Muscle of arm (tissue), 1 donor: ENCODE measurements at regions not wholly inside any gene's neighbourhood (a gene's known extent, or its start where the extent isn't known, plus 50 kb on each side); places are given as distances from the start of the nearest gene placed in this dataset.

Experiments
- DNase-seq: peaks from one replicate; pipeline ENCODE4 v3.0.0-alpha.2; 2013

DNA sequence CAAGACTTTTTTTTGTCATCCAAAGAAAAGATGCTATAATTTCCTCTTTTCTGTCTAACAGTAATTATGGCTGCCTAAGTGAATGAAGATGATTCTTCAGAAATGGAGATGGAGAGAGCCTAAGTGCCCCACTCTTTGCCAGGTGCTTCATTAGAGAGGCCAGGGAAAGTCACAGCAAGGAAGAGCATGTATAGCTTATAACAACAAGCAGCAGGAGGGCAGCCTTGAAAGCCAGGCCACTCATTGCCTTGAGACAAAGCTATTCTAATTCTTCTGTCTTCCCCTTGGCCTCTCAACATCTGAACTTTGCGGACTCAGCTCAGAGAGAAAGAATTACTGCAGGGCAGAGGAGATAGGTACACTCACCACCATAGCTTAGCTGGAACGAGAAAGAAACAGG is 112.0 kb upstream of the ZNF366 start:
- no peak for DNase-seq

GRCh38 chr5:72618708-72619107 is 111.5 kb upstream of the ZNF366 start:
- DNase-seq = no peak

- no peak for DNase-seq
Measured at GRCh38 chr5:72615061-72615460, 107.9 kb upstream of the ZNF366 start.

GRCh38 chr5:72613515-72613914 is 106.3 kb upstream of the ZNF366 start:
- no peak for DNase-seq

GRCh38 chr5:72612810-72613209 is 105.6 kb upstream of the ZNF366 start:
- no peak for DNase-seq

GRCh38 chr5:72611118-72611730 is 104.0 kb upstream of the ZNF366 start:
- peak; percentile 65 for DNase-seq

- DNase-seq = no peak
Measured at GRCh38 chr5:72608926-72609325, 101.7 kb upstream of the ZNF366 start.

GRCh38 chr5:72608297-72608696 is 101.1 kb upstream of the ZNF366 start:
- DNase-seq = peak; percentile 87

DNA sequence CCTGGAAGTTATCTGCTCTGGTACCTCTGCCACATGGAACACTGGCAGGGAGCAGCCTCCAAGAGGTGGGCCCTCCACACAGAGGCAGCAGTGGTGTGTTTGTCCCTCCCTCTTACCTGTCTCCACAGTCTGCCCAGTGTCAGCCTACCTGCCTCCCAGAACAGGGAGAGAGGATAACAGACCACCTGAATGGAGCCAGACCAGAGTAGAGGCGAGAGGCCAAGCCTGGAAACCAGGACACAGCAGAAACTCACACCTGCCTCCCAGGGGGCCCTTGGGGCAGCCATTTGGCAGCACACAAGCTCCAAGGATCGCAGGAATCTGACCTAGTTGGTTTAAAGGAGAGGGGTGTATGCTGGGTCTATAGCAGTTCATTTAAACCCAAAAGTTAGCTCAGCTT is 100.2 kb upstream of the ZNF366 start:
- no peak for DNase-seq

DNA sequence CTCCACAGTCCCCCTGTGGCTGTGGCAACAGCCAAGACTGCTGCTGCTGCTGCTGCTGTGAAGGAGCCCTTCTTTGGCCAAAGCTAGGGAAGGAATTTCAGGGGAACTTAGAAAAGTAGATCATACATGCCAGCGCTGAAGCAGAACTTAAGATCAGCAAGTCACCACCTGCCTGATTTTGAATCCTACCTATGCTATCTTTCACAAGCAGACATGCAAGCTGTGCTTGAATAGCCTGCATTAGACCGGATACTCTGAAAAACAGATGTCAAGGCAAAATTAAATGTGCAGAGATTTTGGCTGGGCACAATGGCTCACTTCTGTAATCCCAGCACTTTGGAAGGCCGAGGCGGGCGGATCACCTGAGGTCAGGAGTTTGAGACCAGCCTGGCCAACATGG is 99.3 kb upstream of the ZNF366 start:
- DNase-seq = no peak

DNA sequence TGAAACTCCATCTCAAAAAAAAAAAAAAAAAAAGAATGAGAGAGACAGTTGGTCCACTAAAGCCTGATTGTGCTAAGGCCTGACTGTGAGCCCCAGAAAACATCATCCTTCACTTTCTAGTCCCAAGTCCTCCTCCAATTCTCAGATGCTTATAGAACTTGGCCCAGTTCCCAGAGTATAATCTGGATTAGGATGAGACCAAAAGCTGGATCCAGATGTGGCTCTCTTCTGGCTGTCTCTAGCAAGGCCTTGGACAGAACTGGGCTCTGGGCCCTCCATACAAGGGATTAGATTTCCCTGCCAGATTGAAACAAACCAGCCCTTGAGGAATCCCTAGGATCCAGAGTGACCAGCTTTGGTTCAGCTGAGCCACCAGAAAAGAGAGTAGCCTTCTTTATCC is 98.4 kb upstream of the ZNF366 start:
- peak; percentile 66 for DNase-seq

DNA sequence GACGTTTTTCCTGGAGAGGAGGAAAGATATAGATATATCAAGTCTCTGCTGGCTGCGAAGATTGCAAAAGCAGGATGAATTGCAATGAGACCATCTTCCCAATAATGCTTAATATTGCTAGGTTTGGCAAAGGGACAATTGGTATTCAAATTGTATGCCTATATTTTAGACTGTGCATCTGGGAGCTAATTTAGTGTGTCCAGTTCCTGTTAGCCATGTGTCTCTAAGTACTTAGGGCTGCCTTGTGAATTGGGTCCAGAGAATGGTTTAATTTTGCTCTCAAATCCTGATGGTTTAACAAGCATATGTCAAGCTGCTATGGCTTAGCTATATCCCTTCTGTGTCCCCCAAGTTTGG is 97.6 kb upstream of the ZNF366 start:
- DNase-seq = no peak

- DNase-seq = no peak
Measured at GRCh38 chr5:72604111-72604797, 97.0 kb upstream of the ZNF366 start.

GRCh38 chr5:72602696-72603685 is 95.8 kb upstream of the ZNF366 start:
- DNase-seq = no peak

GRCh38 chr5:72601861-72602260 is 94.7 kb upstream of the ZNF366 start:
- no peak for DNase-seq

DNA sequence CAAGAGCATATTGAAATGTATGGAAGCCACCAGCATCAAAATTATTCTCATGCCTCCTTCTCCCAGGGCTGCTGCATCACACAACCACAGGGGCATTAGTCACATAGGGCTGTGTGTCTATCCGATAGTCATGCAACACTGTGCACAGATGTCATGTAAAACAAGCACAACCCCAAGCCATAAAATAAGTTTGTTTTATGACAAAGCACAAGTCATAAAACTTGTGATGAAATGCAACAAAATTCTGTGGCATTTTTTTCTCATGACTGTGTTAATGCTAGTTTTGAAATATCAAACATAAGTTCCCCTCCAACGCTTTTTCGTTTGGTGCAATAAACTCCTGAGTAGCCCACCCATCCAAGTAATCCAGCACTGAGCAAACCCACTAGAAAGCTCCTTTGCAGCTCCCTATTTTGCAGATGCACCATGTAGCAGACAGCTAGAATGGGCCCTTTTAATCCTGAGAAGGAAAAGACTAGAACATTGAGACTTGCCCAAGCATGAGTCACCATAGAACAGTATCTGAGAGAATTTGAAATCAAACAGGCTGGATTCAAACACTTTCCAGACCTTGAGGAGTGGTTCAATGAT is 93.3 kb upstream of the ZNF366 start:
- DNase-seq = no peak

- no peak for DNase-seq
Measured at GRCh38 chr5:72599519-72600370, 92.5 kb upstream of the ZNF366 start.

- DNase-seq = no peak
Measured at GRCh38 chr5:72599065-72599433, 91.8 kb upstream of the ZNF366 start.

DNA sequence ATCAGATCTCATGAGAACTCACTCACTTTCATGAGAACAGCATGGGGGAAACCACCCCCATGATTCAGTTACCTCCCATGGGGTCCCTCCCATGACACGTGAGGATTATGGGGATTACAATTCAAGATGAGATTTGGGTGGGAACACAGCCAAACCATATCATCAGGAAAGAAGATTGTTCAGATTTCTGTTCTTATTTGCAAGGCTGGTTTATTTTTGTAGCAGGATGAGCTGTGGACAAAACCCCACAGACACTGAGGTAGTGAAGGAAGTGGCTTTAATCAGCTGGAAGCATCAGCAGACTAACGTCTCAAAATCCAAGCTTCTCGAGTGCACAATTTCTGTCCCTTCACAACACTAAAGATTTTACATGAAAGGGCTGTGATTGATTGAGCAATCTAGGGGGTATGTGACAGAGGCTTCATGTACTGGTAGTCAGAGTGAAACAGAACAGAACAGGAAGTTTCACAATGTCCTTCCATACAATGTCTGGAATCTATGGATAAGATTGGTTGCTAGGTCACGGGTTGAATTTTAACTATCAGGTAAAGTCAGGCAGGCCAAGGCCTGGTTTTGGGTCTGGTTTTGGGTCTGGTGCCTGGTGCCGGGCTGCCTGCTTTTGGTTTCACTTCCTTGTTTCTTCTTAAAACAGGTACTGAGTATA is 91.3 kb upstream of the ZNF366 start:
- no peak for DNase-seq

DNA sequence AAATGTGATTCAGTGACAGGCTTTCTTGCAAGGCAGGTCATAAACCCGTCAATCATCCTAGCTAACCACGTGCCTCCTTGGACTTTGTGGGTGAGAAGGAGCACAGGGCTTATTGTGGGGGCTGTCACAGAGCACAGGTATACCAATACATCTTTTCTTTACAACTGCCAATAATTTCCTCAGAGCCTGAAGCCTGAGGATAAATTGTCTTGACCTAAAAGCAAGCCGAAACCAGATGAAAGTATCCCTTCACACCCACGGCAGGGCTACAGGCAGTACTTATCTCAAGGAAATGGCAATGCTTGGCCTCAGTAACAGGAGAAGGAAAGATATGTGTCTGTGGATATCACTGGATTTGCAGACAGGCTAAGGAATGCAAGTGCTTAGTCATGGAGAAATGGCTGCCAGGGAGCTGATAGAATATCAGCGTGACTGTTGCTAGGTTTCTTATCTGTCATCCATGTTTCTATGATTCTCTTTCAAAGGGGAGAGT is 90.3 kb upstream of the ZNF366 start:
- DNase-seq = no peak

DNA sequence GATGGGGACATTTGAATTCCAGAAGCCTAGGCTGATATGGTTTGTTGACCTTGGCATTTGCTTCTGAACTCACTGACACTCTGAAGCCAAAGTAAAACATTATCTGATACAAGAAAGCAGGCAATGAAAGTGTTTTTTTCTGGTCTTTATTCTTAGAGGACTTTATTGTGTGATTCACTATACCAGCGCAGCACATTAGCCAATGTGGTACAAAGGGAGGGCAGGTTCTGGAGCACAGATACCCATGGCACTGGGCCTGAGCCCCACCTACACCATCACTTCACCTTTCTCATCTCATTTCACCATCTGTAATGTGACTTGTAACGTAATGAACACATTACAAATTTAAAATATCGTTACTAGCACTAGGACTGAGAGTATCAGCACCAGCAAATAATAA is 89.7 kb upstream of the ZNF366 start:
- no peak for DNase-seq
